ENCODE measurements at regions not wholly inside any gene's neighbourhood (a gene's known extent, or its start where the extent isn't known, plus 50 kb on each side); places are given as distances from the start of the nearest gene placed in this dataset.

DNA sequence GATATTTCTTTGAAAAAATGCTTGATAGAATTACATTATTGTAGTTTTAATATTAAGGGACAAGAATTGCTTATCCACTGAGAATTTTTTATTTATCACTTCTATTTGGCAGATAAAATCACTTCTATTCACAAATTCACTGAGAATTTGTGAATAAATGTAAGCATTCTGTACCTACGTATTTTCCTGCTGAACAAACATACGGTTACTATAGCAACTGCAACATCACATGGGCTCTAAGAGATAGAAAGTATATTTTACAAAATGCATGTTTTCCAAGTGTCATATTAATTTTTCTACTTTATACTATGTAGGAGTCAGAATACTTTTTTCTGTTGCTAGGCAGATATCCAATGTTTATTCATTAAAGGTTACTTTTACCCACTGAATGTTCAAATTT, 166.2 kb downstream of the ZIC1 start:
- TF ChIP-seq, protein P1, sequence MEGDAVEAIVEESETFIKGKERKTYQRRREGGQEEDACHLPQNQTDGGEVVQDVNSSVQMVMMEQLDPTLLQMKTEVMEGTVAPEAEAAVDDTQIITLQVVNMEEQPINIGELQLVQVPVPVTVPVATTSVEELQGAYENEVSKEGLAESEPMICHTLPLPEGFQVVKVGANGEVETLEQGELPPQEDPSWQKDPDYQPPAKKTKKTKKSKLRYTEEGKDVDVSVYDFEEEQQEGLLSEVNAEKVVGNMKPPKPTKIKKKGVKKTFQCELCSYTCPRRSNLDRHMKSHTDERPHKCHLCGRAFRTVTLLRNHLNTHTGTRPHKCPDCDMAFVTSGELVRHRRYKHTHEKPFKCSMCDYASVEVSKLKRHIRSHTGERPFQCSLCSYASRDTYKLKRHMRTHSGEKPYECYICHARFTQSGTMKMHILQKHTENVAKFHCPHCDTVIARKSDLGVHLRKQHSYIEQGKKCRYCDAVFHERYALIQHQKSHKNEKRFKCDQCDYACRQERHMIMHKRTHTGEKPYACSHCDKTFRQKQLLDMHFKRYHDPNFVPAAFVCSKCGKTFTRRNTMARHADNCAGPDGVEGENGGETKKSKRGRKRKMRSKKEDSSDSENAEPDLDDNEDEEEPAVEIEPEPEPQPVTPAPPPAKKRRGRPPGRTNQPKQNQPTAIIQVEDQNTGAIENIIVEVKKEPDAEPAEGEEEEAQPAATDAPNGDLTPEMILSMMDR (IDR thresholded peaks at IDR 0.05) = no peak
- no peak for TF ChIP-seq POLR2A (IDR thresholded peaks at IDR 0.05; ENCODE audit: low read depth)
